NCI-H526 treated with DMSO at 0.1 percent for 48 hours (cell line): ENCODE measurements at regions not wholly inside any gene's neighbourhood (a gene's known extent, or its start where the extent isn't known, plus 50 kb on each side); places are given as distances from the start of the nearest gene placed in this dataset.
A peak's percentile ranks its signal among the peaks of the same experiment; 100 is the strongest.
"Not testable (repeated sequence)": the region's sequence is repeated elsewhere in the genome, so short reads cannot be mapped to it uniquely, and the experiment has no call there.

Source experiments
- DNase-seq: peaks from one replicate; lab custom pipeline; 2025; lab: John Stamatoyannopoulos, UW

DNA sequence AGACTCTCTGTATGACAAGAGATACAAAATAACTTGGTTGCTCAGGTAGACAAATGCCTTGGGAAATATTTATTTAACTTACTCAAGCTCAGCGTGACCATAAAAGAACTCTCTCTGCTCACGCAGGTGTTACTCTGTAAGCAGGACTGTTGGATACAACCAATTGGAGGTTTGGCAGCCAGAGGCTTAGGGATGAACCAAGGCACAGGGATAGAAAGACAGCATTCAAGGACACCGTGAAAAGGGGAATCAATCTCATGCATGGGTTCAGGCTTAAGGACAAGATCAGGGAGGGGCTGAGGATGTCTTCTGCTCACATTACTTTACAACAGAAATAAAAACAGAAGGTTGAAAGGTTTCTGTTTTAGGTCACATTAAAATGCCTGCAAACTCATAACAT is 389.0 kb upstream of the BRINP1 start:
- DNase-seq: no peak

DNA sequence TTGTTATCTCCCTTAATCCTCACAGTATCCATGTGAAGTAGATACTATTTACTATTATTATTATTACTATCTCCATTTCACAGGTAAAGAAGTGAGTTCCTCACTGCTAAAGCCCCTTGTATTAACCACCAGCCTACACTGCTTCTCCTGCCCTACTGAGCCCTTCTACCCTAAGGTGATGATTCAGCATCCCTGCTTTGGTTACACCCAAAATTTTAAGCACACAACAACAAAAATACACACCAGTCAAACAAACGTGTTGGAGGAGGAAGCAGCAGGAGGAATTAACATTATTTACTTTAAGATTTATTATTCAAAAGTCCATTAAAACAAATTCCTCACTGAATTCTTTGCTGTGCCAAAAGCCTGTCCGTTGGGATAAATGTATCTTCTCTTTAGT is 370.2 kb upstream of the BRINP1 start:
- DNase-seq: no peak

DNA sequence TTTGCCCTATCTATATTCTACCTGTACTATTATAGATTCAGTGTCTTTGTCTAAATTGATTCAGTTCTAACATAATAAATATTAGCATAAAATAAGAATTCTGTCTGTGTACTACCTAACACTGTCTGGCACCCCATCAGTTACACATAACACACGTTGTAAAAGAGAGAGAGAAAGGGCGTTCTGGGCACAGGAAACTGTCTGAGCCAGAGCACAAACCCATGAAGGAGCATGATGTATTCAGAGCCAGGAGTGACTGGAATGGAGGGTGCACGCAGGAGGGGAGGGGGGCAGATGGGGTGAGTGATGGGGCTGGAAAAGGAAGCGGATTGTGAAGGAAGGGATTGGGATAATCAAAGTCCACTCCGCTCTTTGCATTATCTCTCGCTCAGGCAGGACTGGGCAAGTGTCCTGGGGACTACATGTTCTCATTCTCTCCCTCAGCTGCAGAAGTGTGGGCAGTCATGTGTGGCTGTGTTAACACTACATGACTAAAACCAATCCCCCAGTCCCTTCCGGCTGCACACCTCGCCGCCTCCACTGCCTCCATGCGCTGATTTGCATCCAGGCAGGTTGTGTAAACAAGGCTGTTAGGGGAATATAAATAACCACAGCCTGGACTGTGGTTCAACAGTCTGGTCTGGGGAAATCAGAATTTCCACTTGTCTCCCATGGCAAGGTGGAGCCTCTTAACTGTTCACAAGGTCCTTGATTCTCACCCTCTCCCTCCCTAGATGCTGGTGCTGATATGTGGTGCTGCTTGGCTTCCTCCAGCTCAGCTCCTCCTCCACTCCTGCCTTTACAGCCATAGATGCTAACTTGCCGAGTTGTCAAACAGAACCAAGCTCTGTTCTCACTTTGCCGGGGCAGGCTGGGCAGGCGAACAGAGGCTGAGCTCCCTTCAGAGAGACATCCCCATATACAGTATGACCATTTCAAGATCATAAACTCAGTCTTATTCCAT is 367.5 kb upstream of the BRINP1 start:
- DNase-seq: peak; percentile 90

DNA sequence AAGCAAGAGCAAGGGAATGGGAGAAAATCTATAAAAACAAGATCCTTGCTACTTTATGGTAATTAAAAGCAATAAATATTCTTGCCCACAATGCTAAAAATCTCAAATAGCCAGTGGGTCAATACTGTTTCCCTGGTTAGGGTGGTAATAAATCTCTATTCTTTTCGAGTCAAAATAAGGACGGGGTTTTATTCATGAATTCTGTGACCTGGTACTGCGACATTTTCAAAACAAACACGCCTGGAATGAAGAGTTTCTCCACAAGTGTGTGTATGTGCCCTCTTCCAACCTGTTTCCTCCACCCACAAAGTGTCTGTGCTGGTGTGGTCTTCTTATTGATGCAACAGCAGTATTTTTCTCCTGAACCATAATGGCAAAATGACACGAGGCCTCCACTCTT is 358.8 kb upstream of the BRINP1 start:
- no peak for DNase-seq

DNA sequence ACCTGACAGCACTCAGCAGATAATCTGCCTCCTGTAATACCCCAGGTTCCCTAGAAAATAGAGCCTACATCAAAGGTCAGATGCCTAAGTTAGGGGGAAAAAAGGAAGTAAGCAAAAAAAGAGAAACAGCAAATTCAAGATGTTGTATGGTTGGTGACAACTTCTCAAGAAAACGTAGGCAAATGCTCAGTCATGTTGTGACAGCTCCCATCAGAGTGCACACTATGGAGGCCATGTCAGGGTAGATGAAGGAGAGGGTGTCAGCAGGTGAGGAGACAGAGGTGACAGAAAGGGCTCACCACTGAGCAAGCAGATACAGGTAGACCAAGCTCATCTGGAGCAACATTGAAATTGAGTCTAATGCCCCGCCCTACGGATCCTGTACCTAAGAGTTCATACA is 356.8 kb upstream of the BRINP1 start:
- DNase-seq: no peak

DNA sequence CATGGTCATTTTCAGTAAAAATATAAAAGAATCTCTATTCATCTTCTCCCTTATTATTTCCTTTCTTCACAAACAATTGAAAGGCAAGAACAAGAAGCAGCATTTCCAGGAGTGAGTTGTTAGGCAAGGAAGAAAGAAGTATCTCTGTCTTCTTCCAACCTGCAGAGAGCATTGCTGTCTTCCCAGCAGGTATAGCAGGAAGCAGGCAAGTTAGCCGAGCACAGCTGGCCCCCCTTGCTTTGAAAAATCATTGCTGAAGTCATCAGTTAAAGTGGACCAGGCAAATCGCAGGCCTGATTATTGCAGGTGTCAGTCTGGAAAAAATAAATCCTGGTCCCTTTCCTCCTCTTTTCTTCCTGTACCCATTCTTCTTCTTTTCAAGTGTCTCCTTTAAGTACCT is 353.1 kb upstream of the BRINP1 start:
- DNase-seq: no peak

DNA sequence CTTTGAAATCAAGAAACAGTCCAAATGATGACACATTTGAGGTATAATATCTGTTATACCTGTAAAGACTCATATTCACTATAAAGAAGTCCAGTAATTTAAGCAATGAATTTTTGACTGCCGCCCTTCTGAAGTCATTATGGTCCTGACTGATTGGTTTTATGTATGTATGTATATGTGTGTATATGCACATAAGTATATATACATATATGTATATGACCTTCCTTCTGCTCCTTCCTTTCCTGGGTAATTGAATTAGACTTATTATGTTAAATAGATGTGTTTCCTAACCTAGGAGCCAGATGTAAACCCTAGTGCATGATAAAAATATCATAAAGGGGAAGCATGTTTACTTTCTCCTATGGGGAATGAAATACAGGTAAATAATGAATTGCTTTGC is 343.1 kb upstream of the BRINP1 start:
- no peak for DNase-seq

DNA sequence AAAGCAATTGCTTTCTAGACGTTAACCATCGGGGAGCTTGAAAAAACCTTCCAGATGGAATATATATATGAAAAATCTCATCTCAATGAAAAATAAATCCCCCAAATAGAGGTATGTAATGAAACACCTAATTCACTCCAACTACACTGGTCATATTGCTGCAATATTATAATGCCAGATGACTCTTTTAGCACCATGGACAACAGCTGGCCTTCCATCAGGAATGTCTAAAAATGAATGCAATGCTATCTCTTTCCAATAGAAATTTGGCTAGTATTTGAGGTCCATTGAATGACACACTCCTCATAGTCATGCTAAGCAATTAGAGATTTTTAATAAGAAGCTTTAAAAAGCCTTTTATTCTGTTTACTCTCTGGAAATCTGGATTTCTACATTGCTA is 340.2 kb upstream of the BRINP1 start:
- DNase-seq: no peak

DNA sequence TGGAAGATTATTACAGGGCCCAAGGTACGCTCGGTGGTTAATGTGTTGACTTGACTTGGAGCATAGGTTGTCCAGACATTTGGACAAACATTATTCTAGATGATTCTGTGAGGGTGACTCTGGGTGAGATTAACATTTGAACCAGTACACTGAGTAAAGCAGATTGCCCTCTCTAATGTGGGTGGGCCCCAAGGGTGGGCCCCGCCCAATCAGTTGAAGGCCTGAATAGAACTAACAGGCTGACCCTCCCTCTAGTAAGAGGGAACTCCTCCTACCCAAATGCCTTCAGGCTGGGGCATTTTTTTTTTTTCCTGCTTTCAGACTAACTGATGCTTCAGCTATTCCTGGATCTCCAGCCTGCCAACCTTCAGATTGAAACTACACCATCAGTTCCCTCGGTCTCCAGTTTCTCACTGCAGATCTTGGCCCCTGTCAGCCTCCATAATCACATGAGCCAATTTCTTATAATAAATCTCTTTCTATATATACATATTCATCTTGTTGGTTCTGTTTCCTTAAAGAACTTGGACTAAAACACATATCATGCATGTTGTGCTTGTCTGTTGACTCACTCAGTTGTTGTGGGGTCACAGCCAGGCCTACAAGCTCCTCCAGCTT is 338.1 kb upstream of the BRINP1 start:
- no peak for DNase-seq

DNA sequence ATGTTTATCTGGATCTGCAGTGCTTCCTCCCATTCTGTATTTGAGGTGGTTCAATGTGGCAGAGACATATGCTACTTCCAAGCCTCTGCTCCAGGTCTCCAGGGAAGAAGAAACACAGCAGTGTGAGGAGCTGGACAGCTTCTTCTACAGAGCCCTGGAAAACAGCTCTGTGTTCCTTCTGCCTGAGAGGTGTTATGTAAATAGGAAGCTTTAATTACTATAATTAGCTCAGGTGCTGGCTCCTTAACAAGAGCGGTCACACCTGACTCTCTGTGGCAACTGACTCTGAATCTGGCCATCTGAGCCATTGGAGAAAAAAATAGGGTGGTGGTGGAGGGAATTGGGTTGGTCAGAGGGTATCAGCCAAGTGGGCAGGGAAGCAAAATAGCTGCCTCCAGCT is 332.4 kb upstream of the BRINP1 start:
- DNase-seq: no peak

DNA sequence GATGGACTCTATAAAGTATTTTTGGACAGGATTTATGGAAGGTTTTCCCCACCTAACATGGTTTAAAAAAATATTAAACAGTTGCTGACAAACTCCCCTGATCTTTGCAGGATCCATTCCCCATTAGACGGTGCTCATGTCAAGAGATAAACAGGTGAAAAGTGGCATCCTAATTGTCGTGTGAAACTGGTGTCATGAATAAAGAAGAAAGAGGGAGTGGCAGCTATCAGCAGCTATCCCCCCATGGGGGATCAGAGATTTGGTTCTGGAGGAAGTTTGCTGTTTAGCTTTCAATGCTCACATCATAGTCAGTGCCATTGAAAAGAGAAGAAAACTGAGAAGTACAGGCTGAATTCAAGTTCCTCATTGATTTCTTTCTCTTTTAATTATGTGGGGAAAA is 329.3 kb upstream of the BRINP1 start:
- DNase-seq: no peak

DNA sequence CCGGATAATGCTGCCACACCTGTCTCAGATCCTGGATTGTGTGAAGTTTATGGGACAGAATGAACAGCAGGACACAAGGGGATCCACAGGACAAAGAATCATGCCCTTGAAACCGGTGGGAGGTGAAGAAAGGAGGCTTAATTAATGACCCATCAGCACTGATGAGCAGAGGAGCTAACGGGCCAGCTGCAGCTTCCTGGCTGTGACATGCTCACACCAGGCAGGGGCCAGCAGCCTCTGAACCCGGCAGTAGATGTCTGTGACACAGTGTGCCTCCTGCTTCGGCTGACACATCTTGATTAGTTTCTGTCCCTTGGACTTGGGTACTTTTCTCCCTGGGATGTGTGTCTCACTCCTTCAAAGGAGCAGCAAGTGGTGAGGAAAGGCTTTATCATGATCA is 328.8 kb upstream of the BRINP1 start:
- DNase-seq: no peak

DNA sequence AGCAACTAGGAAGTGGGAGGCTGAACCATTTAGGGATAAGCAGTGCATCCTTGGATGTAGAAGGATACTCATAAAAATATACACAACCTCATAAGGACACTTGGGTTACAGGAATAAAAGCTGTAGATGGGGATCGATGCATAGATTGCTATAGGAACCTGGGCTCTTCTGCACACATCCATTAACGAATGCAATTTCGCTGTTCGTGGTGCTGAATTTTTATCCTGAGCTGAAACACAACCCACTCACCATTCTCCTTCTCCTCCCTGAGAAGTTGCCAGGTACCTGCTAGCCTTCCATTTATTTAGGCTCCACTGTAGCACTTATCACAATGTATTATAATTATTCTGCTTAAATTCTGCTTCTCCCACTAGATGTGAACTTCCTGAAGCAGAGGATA is 320.6 kb upstream of the BRINP1 start:
- no peak for DNase-seq

DNA sequence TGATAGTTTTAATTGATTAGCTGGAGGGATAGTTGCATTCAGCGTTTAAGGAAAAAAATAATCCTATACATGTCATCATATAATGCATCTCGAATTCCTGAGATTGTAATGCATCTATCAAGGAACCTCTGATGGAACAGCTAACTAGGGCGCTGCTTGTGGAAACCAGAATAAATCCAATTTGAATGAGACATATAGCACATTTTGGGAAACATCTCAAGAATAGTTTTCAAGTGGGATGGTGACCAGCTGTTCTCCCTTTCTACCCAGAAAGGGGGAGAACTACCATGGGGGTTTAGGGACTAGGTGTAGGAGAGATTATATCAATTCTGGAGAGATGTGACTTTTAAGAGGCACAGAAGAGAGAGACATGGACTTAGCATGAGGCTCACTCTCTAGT is 319.3 kb upstream of the BRINP1 start:
- DNase-seq: no peak

DNA sequence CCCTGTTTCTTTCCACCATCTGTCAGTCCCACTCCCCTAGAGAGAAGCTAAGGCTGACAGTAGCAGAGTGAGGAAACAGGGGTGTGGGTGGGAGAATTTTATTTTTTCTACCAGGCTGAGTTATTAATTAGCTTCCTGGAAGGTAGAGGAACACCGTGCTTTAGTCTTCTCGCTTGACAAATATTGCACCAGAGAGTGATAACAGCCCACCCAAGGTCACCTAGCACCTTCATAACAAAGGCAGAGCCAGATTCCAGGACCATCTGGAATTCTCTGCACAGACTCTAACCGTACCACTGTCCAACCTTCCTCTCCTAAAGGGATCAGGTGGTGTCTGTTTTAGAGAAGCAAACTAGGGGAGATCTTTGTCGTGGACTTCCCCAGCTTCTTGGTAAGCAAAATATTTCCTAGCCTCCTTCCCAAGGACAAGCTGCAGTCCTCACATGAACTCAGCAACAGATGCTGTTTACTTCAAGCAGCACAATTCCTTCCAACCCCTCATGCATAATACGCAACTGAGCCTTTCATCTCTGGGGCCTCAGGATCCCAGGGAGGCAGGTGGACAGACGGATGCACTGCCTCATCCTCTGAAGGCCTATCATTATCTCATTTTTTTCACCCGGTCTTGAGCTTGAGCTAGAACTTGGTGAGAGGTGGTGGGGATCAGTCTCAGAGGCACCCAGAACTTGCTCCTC is 308.7 kb upstream of the BRINP1 start:
- no peak for DNase-seq

DNA sequence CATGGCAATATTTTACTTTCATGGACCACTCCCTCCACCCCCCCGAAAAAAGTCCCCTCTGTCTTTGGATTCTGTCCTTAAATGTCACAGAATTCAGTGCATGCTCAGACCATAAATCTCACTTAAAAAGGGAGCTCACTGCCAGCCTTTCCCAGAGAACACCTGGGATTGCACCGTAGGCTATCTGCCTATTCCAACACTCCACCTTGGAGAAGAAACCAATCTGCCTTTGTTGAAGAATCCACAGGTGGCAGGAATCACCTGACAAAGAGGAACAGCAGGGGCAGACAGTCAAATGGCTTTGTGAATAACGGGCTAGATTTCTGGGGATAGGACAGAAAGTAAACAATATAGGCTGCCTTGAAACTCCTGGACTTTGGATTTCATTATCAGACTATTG is 306.7 kb upstream of the BRINP1 start:
- DNase-seq: no peak

DNA sequence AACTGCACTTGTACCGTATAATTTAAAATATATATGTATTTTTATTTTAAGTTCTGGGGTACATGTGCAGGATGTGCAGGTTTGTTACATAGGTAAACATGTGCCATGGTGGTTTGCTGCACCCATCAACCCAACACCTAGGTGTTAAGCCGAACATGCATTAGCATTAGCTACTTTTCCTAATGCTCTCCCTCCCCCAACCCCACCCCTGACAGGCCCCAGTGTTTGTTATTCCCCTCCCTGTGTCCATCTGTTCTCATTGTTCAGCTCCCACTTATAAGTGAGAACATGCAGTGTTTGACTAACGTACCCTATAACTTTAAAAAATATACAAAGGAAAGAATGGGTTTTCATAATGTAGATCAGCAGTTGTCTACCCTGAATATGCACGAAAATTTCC is 303.5 kb upstream of the BRINP1 start:
- not testable (repeated sequence) for DNase-seq

DNA sequence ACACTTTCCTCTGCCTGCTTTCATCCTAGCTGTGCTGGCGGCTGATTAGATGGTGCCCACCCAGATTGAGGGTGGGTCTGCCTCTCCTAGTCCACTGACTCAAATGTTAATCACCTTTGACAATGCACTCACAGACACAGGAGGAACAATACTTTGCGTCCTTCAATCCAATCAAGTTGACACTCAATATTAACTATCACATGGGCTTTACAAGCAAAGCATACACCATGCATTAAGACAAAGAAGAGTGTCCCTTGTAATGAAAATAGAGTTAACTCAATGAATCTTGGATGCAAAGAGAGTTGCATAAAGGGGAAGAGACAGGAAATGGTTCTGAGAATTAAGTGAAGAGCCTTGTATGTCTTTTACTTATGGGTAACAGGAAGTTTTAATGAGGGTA is 298.7 kb upstream of the BRINP1 start:
- DNase-seq: no peak

DNA sequence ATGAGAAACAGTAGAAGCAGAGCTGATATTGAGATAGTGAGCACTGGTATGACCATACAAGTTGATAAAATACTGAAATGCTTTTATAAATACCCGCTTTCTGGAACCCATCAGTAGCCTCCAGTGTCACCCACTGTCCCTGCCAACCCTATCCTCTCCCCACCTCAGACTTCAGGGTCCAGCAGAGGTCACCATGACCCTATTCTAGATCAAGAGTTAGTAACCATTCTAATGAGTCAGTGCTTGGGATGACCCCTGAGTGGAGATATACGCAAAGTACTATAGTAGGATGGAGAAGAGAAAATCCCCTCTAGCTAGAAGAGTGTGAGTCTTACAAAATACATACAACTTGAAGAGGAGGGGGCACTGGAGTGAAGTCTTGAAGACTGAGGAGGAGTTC is 297.9 kb upstream of the BRINP1 start:
- no peak for DNase-seq

DNA sequence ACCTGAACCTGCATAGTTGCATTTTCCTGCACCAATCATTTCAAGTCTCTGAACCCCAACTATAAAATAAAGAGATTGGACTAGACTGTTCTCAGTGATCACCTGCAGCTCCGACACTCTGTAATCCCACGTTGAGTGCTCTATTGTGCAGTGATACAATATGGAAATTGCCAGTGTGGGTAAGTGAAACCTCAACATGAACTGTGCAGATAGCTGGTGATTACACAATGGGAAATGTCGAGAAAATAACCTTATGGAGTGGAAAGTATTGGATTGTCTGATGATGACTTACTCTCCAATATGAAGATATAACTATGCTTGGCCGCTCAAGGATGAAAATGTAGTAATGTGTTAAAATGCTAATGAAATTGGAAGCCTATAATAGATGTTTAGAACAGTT is 293.1 kb upstream of the BRINP1 start:
- DNase-seq: no peak

DNA sequence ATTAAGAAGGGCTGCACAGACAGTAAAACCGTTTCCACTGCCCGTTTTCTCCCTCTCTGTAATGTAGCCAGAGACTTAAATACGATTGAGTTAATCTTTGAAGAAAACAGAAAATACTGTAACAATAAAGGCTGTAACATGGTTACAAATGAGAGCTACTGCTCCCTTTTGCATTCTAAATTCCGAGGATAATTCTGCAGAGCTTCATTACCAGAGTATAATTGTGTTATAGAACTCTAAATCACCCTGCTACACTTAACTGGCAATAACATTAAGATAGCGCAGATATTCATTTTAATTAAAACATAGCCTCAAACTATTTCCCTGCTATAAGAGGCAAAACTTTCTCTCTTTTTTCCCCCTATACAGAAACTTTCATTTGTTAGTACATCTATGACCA is 283.7 kb upstream of the BRINP1 start:
- no peak for DNase-seq

DNA sequence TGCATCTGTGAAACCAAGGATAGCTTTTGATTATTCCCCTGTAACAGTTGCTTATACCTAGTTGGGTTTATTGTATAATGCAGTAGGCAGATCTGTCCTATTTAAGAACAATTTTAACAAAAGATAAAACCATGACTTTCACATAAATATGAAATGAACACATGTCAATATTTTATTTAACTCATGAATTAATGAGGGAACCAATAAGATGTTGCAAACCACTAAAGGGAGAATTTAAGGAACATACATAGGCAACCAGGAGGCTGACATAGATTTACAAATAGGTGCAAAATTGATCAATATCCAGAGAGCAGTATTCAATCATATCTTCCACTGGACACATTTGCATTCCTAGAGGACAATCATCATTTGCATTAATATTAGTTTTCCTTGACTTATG is 280.0 kb upstream of the BRINP1 start:
- DNase-seq: no peak

DNA sequence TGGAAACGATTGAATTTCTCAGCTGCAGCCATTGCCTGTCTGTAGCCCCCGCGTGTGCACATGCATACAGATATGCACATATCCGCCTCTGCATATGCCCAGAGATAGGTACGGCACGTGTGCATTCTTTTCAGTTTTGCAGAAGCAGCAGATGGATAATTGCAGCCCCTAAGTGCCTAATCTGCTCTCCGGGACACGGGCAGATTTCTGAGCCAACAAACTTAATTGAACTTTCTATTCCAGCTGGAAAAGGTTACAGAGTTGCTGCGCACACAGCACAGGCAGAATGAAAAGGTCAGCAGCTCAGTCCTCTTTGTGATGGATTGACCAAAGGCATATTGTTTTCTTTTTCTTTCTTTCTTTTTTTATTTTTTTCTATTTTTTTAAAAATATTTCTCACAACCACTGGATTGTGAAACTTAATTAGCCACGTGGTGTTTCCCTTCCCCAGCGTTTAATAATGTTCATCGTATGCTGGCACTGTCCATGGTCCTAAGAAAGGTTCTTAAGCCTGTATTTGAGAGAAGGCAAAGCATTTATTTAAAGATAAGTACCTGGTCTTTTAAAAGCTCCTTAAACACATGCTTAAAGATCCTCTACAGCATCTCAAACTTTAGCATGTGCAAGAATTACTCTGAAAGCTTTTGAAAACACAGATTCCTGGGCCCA is 270.2 kb upstream of the BRINP1 start:
- no peak for DNase-seq
